ENCODE measurements at regions not wholly inside any gene's neighbourhood (a gene's known extent, or its start where the extent isn't known, plus 50 kb on each side); places are given as distances from the start of the nearest gene placed in this dataset.
A peak's percentile ranks its signal among the peaks of the same experiment; 100 is the strongest.
"Not testable (repeated sequence)": the region's sequence is repeated elsewhere in the genome, so short reads cannot be mapped to it uniquely, and the experiment has no call there.

- Mint-ChIP-seq H3K27ac (no peak overlapping the region), H3K9me3 (ENCODE audit: low read depth) (no peaks in the 10 kb centered on the region), H3K36me3 (ENCODE audit: low read depth) (no peaks in the 10 kb centered on the region), H3K27me3 (no peaks in the 10 kb centered on the region), H3K4me3 (no peak overlapping the region), H3K4me1 (no peaks in the 10 kb centered on the region)
- DNase-seq: no peak
- no peak for ATAC-seq
- intact Hi-C loops (cut with DNase I, micrococcal nuclease): no loop called here
- CTCF ChIA-PET: no interaction called here
- POLR2A ChIA-PET: no interaction called here
Measured at GRCh38 chrX:44063606-44064005, 90.4 kb upstream of the NDP start.

- ChIA-PET POLR2A (no interaction called here), CTCF (no interaction called here)
- DNase-seq (no peak), ATAC-seq (no peak)
- no peaks in the 10 kb centered on the region for H3K9me3 Mint-ChIP-seq (ENCODE audit: low read depth)
- no peaks in the 10 kb centered on the region for H3K27me3 Mint-ChIP-seq
- no peak overlapping the region for H3K27ac Mint-ChIP-seq
- H3K36me3 Mint-ChIP-seq (ENCODE audit: low read depth): no peaks in the 10 kb centered on the region
- intact Hi-C loops (cut with DNase I, micrococcal nuclease): no loop called here
- no peak overlapping the region for H3K4me3 Mint-ChIP-seq
- no peaks in the 10 kb centered on the region for H3K4me1 Mint-ChIP-seq
Measured at GRCh38 chrX:44062840-44063239, 89.7 kb upstream of the NDP start.

GRCh38 chrX:44061968-44062614 is 88.9 kb upstream of the NDP start:
- POLR2A ChIA-PET: interaction anchor here (0.6 kb wide), 1 partner anchor 469 kb away, joined by 3 read pairs; no protein-coding TSS in a partner anchor
- Mint-ChIP-seq H3K4me3 (no peak overlapping the region), H3K27me3 (no peaks in the 10 kb centered on the region), H3K9me3 (ENCODE audit: low read depth) (no peaks in the 10 kb centered on the region), H3K4me1 (no peaks in the 10 kb centered on the region), H3K27ac (no peak overlapping the region), H3K36me3 (ENCODE audit: low read depth) (no peaks in the 10 kb centered on the region)
- DNase-seq (no peak), ATAC-seq (no peak)
- intact Hi-C loops (cut with DNase I, micrococcal nuclease): no loop called here
- CTCF ChIA-PET: no interaction called here

GRCh38 chrX:44060221-44060620 is 87.0 kb upstream of the NDP start:
- Mint-ChIP-seq H3K4me1 (peaks cover 10% of the 10 kb centered on the region), H3K27me3 (peaks cover 2% of the 10 kb centered on the region), H3K27ac (no peak overlapping the region), H3K36me3 (ENCODE audit: low read depth) (no peaks in the 10 kb centered on the region), H3K9me3 (ENCODE audit: low read depth) (no peaks in the 10 kb centered on the region), H3K4me3 (no peak overlapping the region)
- intact Hi-C loops (cut with DNase I, micrococcal nuclease): no loop called here
- ChIA-PET CTCF (interaction anchor here (0.6 kb wide), 1 partner anchor 503 kb away, joined by 3 read pairs; no protein-coding TSS in a partner anchor), POLR2A (no interaction called here)
- no peak for ATAC-seq
- no peak for DNase-seq

GRCh38 chrX:44058339-44058738 is 85.1 kb upstream of the NDP start:
- CTCF ChIA-PET: interaction anchor here (0.6 kb wide), 1 partner anchor 96 kb away, joined by 3 read pairs; no protein-coding TSS in a partner anchor
- DNase-seq: no peak
- ATAC-seq: no peak
- Mint-ChIP-seq H3K36me3 (ENCODE audit: low read depth) (no peaks in the 10 kb centered on the region), H3K4me3 (no peak overlapping the region), H3K9me3 (ENCODE audit: low read depth) (no peaks in the 10 kb centered on the region), H3K27ac (no peak overlapping the region), H3K27me3 (peaks cover 2% of the 10 kb centered on the region), H3K4me1 (peaks cover 16% of the 10 kb centered on the region)
- intact Hi-C loops (cut with DNase I, micrococcal nuclease): no loop called here
- POLR2A ChIA-PET: no interaction called here

- intact Hi-C loops (cut with DNase I, micrococcal nuclease): no loop called here
- H3K4me1 Mint-ChIP-seq: peaks cover 16% of the 10 kb centered on the region
- H3K27ac Mint-ChIP-seq: no peak overlapping the region
- H3K27me3 Mint-ChIP-seq: peaks cover 2% of the 10 kb centered on the region
- CTCF ChIA-PET: interaction anchor here (0.8 to 1.0 kb wide), 3 partner anchors 9 to 96 kb away, joined by 3 read pairs; no protein-coding TSS in a partner anchor
- POLR2A ChIA-PET: interaction anchor here (0.5 kb wide), 1 partner anchor 29 kb away, joined by 7 read pairs; no protein-coding TSS in a partner anchor
- ATAC-seq (no peak), DNase-seq (no peak)
- no peak overlapping the region for H3K4me3 Mint-ChIP-seq
- H3K9me3 Mint-ChIP-seq (ENCODE audit: low read depth): no peaks in the 10 kb centered on the region
- H3K36me3 Mint-ChIP-seq (ENCODE audit: low read depth): no peaks in the 10 kb centered on the region
Measured at GRCh38 chrX:44055638-44056037, 82.4 kb upstream of the NDP start.

GRCh38 chrX:44054863-44055601 is 81.8 kb upstream of the NDP start:
- H3K27ac Mint-ChIP-seq: no peak overlapping the region
- ChIA-PET CTCF (interaction anchor here (0.8 to 1.0 kb wide), 4 partner anchors 10 to 149 kb away, joined by 3 read pairs; no protein-coding TSS in a partner anchor), POLR2A (interaction anchor here (0.5 kb wide), 1 partner anchor 28 kb away, joined by 7 read pairs; no protein-coding TSS in a partner anchor)
- H3K27me3 Mint-ChIP-seq: peaks cover 2% of the 10 kb centered on the region
- no peaks in the 10 kb centered on the region for H3K36me3 Mint-ChIP-seq (ENCODE audit: low read depth)
- H3K9me3 Mint-ChIP-seq (ENCODE audit: low read depth): no peaks in the 10 kb centered on the region
- peaks cover 16% of the 10 kb centered on the region for H3K4me1 Mint-ChIP-seq
- intact Hi-C loops (cut with DNase I, micrococcal nuclease): no loop called here
- peak; percentile 57 for ATAC-seq
- H3K4me3 Mint-ChIP-seq: no peak overlapping the region
- no peak for DNase-seq

GRCh38 chrX:44045106-44045505 is 71.9 kb upstream of the NDP start:
- H3K36me3 Mint-ChIP-seq (ENCODE audit: low read depth); intact Hi-C loops (cut with DNase I, micrococcal nuclease); CTCF ChIA-PET; H3K27ac Mint-ChIP-seq; H3K4me1 Mint-ChIP-seq; DNase-seq; H3K4me3 Mint-ChIP-seq; ATAC-seq; POLR2A ChIA-PET; H3K27me3 Mint-ChIP-seq; H3K9me3 Mint-ChIP-seq (ENCODE audit: low read depth): not testable (repeated sequence)

- no peaks in the 10 kb centered on the region for H3K36me3 Mint-ChIP-seq (ENCODE audit: low read depth)
- ATAC-seq: no peak
- POLR2A ChIA-PET: interaction anchor here (0.6 kb wide), 1 partner anchor 244 kb away, joined by 3 read pairs; no protein-coding TSS in a partner anchor
- no peak overlapping the region for H3K27ac Mint-ChIP-seq
- no peaks in the 10 kb centered on the region for H3K9me3 Mint-ChIP-seq (ENCODE audit: low read depth)
- intact Hi-C loops (cut with DNase I, micrococcal nuclease): no loop called here
- no peak for DNase-seq
- no peaks in the 10 kb centered on the region for H3K4me1 Mint-ChIP-seq
- CTCF ChIA-PET: no interaction called here
- no peaks in the 10 kb centered on the region for H3K27me3 Mint-ChIP-seq
- no peak overlapping the region for H3K4me3 Mint-ChIP-seq
Measured at GRCh38 chrX:44043496-44043895, 70.3 kb upstream of the NDP start.

GRCh38 chrX:44042751-44043150 is 69.6 kb upstream of the NDP start:
- DNase-seq (no peak), ATAC-seq (no peak)
- H3K4me1 Mint-ChIP-seq: no peaks in the 10 kb centered on the region
- ChIA-PET CTCF (no interaction called here), POLR2A (no interaction called here)
- H3K36me3 Mint-ChIP-seq (ENCODE audit: low read depth): no peaks in the 10 kb centered on the region
- no peak overlapping the region for H3K4me3 Mint-ChIP-seq
- H3K27ac Mint-ChIP-seq: no peak overlapping the region
- intact Hi-C loops (cut with DNase I, micrococcal nuclease): no loop called here
- no peaks in the 10 kb centered on the region for H3K9me3 Mint-ChIP-seq (ENCODE audit: low read depth)
- no peaks in the 10 kb centered on the region for H3K27me3 Mint-ChIP-seq

- Mint-ChIP-seq H3K27me3 (no peaks in the 10 kb centered on the region), H3K9me3 (ENCODE audit: low read depth) (no peaks in the 10 kb centered on the region), H3K27ac (no peak overlapping the region), H3K4me1 (no peaks in the 10 kb centered on the region), H3K36me3 (ENCODE audit: low read depth) (no peaks in the 10 kb centered on the region), H3K4me3 (no peak overlapping the region)
- POLR2A ChIA-PET: no interaction called here
- DNase-seq: no peak
- intact Hi-C loops (cut with DNase I, micrococcal nuclease): no loop called here
- ATAC-seq: no peak
- CTCF ChIA-PET: no interaction called here
Measured at GRCh38 chrX:44042116-44042515, 68.9 kb upstream of the NDP start.

GRCh38 chrX:44040406-44040805 is 67.2 kb upstream of the NDP start:
- no peak overlapping the region for H3K4me3 Mint-ChIP-seq
- no peaks in the 10 kb centered on the region for H3K27me3 Mint-ChIP-seq
- DNase-seq (no peak), ATAC-seq (no peak)
- no peak overlapping the region for H3K27ac Mint-ChIP-seq
- H3K9me3 Mint-ChIP-seq (ENCODE audit: low read depth): no peaks in the 10 kb centered on the region
- H3K36me3 Mint-ChIP-seq (ENCODE audit: low read depth): no peaks in the 10 kb centered on the region
- ChIA-PET CTCF (no interaction called here), POLR2A (no interaction called here)
- H3K4me1 Mint-ChIP-seq: no peaks in the 10 kb centered on the region
- intact Hi-C loops (cut with DNase I, micrococcal nuclease): no loop called here
